ENCODE measurements at regions not wholly inside any gene's neighbourhood (a gene's known extent, or its start where the extent isn't known, plus 50 kb on each side); places are given as distances from the start of the nearest gene placed in this dataset.

GRCh38 chr18:28365411-28365831 is 188.5 kb upstream of the CDH2 start:
- DNase-seq (ENCODE audit: low spot score in 2 of 2) (no peak), ATAC-seq (no peak)
- Mint-ChIP-seq H3K36me3 (no peaks in the 10 kb centered on the region), H3K27ac (no peak overlapping the region), H3K9me3 (peaks cover 12% of the 10 kb centered on the region in 2 donors)

- Mint-ChIP-seq H3K36me3 (no peaks in the 10 kb centered on the region), H3K27ac (no peak overlapping the region), H3K9me3 (peaks cover 18% of the 10 kb centered on the region in 2 donors)
- DNase-seq (ENCODE audit: low spot score in 2 of 2): no peak
- ATAC-seq: no peak
These were observed 186.2 kb upstream of the CDH2 start for GRCh38 chr18:28363124-28363523.

- ATAC-seq (no peak), DNase-seq (ENCODE audit: low spot score in 2 of 2) (no peak)
- no peak overlapping the region for H3K27ac Mint-ChIP-seq
- peaks cover 17 to 19% of the 10 kb centered on the region in 2 donors for H3K9me3 Mint-ChIP-seq
- H3K36me3 Mint-ChIP-seq: no peaks in the 10 kb centered on the region
These were observed 182.2 kb upstream of the CDH2 start for GRCh38 chr18:28359176-28359575.

- ATAC-seq (no peak), DNase-seq (ENCODE audit: low spot score in 2 of 2) (no peak)
- no peak overlapping the region for H3K27ac Mint-ChIP-seq
- H3K36me3 Mint-ChIP-seq: no peaks in the 10 kb centered on the region
- peaks cover 17 to 19% of the 10 kb centered on the region in 2 donors for H3K9me3 Mint-ChIP-seq
These were observed 181.0 kb upstream of the CDH2 start for GRCh38 chr18:28357766-28358401.

- DNase-seq (ENCODE audit: low spot score in 2 of 2): no peak
These were observed 173.9 kb upstream of the CDH2 start for GRCh38 chr18:28350821-28351220.

GRCh38 chr18:28342231-28342630 is 165.3 kb upstream of the CDH2 start:
- no peak for ATAC-seq
- no peak for DNase-seq (ENCODE audit: low spot score in 2 of 2)
- Mint-ChIP-seq H3K9me3 (peaks cover 20 to 21% of the 10 kb centered on the region in 2 donors), H3K27ac (no peak overlapping the region), H3K36me3 (no peaks in the 10 kb centered on the region)

More at GRCh38 chr18:28350821-28351220, 173.9 kb upstream of the CDH2 start:
- peaks cover 21% of the 10 kb centered on the region in 2 donors for H3K9me3 Mint-ChIP-seq
- no peak overlapping the region for H3K27ac Mint-ChIP-seq
- H3K36me3 Mint-ChIP-seq: peaks cover 0 to 10% of the 10 kb centered on the region in 2 donors
- ATAC-seq: no peak

- ATAC-seq (no peak), DNase-seq (ENCODE audit: low spot score in 2 of 2) (no peak)
- no peak overlapping the region for H3K27ac Mint-ChIP-seq
- no peaks in the 10 kb centered on the region for H3K36me3 Mint-ChIP-seq
- H3K9me3 Mint-ChIP-seq: peaks cover 18 to 29% of the 10 kb centered on the region in 2 donors
These were observed 161.4 kb upstream of the CDH2 start for GRCh38 chr18:28338316-28338715.

- ATAC-seq: no peak
- H3K27ac Mint-ChIP-seq: no peak overlapping the region
These were observed 157.6 kb upstream of the CDH2 start for GRCh38 chr18:28334516-28334915.

GRCh38 chr18:28332071-28332470 is 155.1 kb upstream of the CDH2 start:
- Mint-ChIP-seq H3K36me3 (no peaks in the 10 kb centered on the region), H3K9me3 (peaks cover 7 to 20% of the 10 kb centered on the region in 2 donors), H3K27ac (no peak overlapping the region)
- ATAC-seq (no peak), DNase-seq (ENCODE audit: low spot score in 2 of 2) (no peak)

More at GRCh38 chr18:28334516-28334915, 157.6 kb upstream of the CDH2 start:
- DNase-seq (ENCODE audit: low spot score in 2 of 2): no peak
- H3K9me3 Mint-ChIP-seq: peaks cover 19 to 34% of the 10 kb centered on the region in 2 donors
- H3K36me3 Mint-ChIP-seq: no peaks in the 10 kb centered on the region

- ATAC-seq (no peak), DNase-seq (ENCODE audit: low spot score in 2 of 2) (no peak)
- H3K27ac Mint-ChIP-seq: no peak overlapping the region
These were observed 154.6 kb upstream of the CDH2 start for GRCh38 chr18:28331551-28331950.

GRCh38 chr18:28313602-28314001 is 136.7 kb upstream of the CDH2 start:
- peaks cover 31 to 34% of the 10 kb centered on the region in 2 donors for H3K9me3 Mint-ChIP-seq
- H3K36me3 Mint-ChIP-seq: no peaks in the 10 kb centered on the region
- no peak overlapping the region for H3K27ac Mint-ChIP-seq
- DNase-seq (ENCODE audit: low spot score in 2 of 2) (no peak), ATAC-seq (no peak)

More at GRCh38 chr18:28331551-28331950, 154.6 kb upstream of the CDH2 start:
- Mint-ChIP-seq H3K36me3 (no peaks in the 10 kb centered on the region), H3K9me3 (peaks cover 8 to 17% of the 10 kb centered on the region in 2 donors)

GRCh38 chr18:28288784-28289183 is 111.9 kb upstream of the CDH2 start:
- H3K9me3 Mint-ChIP-seq: peaks cover 12 to 16% of the 10 kb centered on the region in 2 donors
- DNase-seq (ENCODE audit: low spot score in 2 of 2) (no peak), ATAC-seq (no peak)
- H3K27ac Mint-ChIP-seq: no peak overlapping the region
- H3K36me3 Mint-ChIP-seq: peaks cover 0 to 4% of the 10 kb centered on the region in 2 donors

GRCh38 chr18:28287146-28287545 is 110.2 kb upstream of the CDH2 start:
- no peak for ATAC-seq
- DNase-seq (ENCODE audit: low spot score in 2 of 2): no peak
- peaks cover 0 to 4% of the 10 kb centered on the region in 2 donors for H3K36me3 Mint-ChIP-seq
- H3K27ac Mint-ChIP-seq: no peak overlapping the region
- peaks cover 12 to 16% of the 10 kb centered on the region in 2 donors for H3K9me3 Mint-ChIP-seq

- ATAC-seq (no peak), DNase-seq (ENCODE audit: low spot score in 2 of 2) (no peak)
- H3K27ac Mint-ChIP-seq: no peak overlapping the region
- H3K36me3 Mint-ChIP-seq: peaks cover 0 to 4% of the 10 kb centered on the region in 2 donors
- peaks cover 3 to 8% of the 10 kb centered on the region in 2 donors for H3K9me3 Mint-ChIP-seq
These were observed 107.2 kb upstream of the CDH2 start for GRCh38 chr18:28284132-28284531.

- peaks cover 10 to 17% of the 10 kb centered on the region in 2 donors for H3K9me3 Mint-ChIP-seq
These were observed 104.5 kb upstream of the CDH2 start for GRCh38 chr18:28281400-28281799.

GRCh38 chr18:28269750-28270149 is 92.8 kb upstream of the CDH2 start:
- Mint-ChIP-seq H3K36me3 (no peaks in the 10 kb centered on the region), H3K27ac (no peak overlapping the region), H3K9me3 (peaks cover 13 to 15% of the 10 kb centered on the region in 2 donors)
- ATAC-seq (no peak), DNase-seq (ENCODE audit: low spot score in 2 of 2) (no peak)

More at GRCh38 chr18:28281400-28281799, 104.5 kb upstream of the CDH2 start:
- no peak overlapping the region for H3K27ac Mint-ChIP-seq
- no peak for DNase-seq (ENCODE audit: low spot score in 2 of 2)
- H3K36me3 Mint-ChIP-seq: peaks cover 0 to 4% of the 10 kb centered on the region in 2 donors
- no peak for ATAC-seq

GRCh38 chr18:28267878-28268625 is 91.1 kb upstream of the CDH2 start:
- Mint-ChIP-seq H3K36me3 (no peaks in the 10 kb centered on the region), H3K27ac (no peak overlapping the region), H3K9me3 (peaks cover 8 to 14% of the 10 kb centered on the region in 2 donors)
- DNase-seq (ENCODE audit: low spot score in 2 of 2) (no peak), ATAC-seq (no peak)
